ENCODE measurements at regions not wholly inside any gene's neighbourhood (a gene's known extent, or its start where the extent isn't known, plus 50 kb on each side); places are given as distances from the start of the nearest gene placed in this dataset.

GRCh38 chr2:607172-607571 is 70.0 kb downstream of the TMEM18 start:
- no peak for TF ChIP-seq CTCF (IDR thresholded peaks at IDR 0.05; ENCODE audit: extremely low read depth in 1 of 2, insufficient read depth in 1 of 2, low read depth in 1 of 2, low read length in 2 of 2)
- no peak for TF ChIP-seq EZH2 (IDR thresholded peaks at IDR 0.05; ENCODE audit: borderline replicate concordance, low read depth, low read length, severe bottlenecking)
- no peak for TF ChIP-seq POLR2A (IDR thresholded peaks at IDR 0.05; ENCODE audit: low read depth, low read length)
- no peak for TF ChIP-seq MAX (IDR thresholded peaks at IDR 0.05; ENCODE audit: insufficient read depth, insufficient read length)
- TF ChIP-seq JUN (IDR thresholded peaks at IDR 0.05; ENCODE audit: borderline replicate concordance, insufficient read depth, insufficient read length, low read depth), result no peak

All from endothelial cell of umbilical vein (primary cell).